K562 (cell line): ENCODE measurements at regions not wholly inside any gene's neighbourhood (a gene's known extent, or its start where the extent isn't known, plus 50 kb on each side); places are given as distances from the start of the nearest gene placed in this dataset.
A peak's percentile ranks its signal among the peaks of the same experiment; 100 is the strongest.

Experiments used
- ATAC-seq: fragments of 200-7000 bp; cut with Tn5 transposase; 3 replicates; pipeline ENCODE4 v1.9.1; 2020; ENCODE audit warnings: moderate library complexity
- BruUV-seq: library from RNA; stranded (reverse); fragments of 400-500 nt; replicated peaks from 2 replicates; lab custom pipeline; 2021; lab: Mats Ljungman, UMichigan
- CTCF ChIA-PET: fragments of 300-600 bp; formaldehyde crosslinking; extraction: SDS; loops from one replicate; lab custom pipeline; 2021; ENCODE audit warnings: low intra/inter-chr PET ratio; lab: Yijun Ruan, JAX
- POLR2A ChIA-PET: fragments of 300-600, 350-650 bp; sonication (Branson Sonifier 250); formaldehyde crosslinking; extraction: SDS; loops from one replicate; lab custom pipeline; 2021; ENCODE audit warnings: antibody characterized with exemption, inconsistent platforms; lab: Yijun Ruan, JAX
- DNase-seq, 4 experiments: peaks; one replicate each; pipeline versions ENCODE4 v3.0.0 to v3.0.0-alpha.2; 2011 to 2018; ENCODE audit warnings: low spot score in 3 of 4, mixed read lengths in 3 of 4; ENCODE audit errors: extremely low read depth in 1 of 4
- FAIRE-seq: peaks from 2 replicates; lab custom pipeline; 2011; peaks lifted over from hg19 to GRCh38; lab: Jason Lieb, UNC
- H2AFZ ChIP-seq: 2 replicates; pipeline ENCODE4 v1.6.0; 2011; ENCODE audit warnings: low read depth, low read length, control low read depth, inconsistent platforms
- H3K27ac ChIP-seq: fragments of 200-600 bp; 3 replicates; pipeline ENCODE4 v1.8.0; 2011; ENCODE audit warnings: low read depth, mild to moderate bottlenecking, control low read depth, inconsistent platforms, low read length, moderate library complexity, mixed read lengths; ENCODE audit errors: extremely low read depth
- H3K27me3 ChIP-seq, 2 experiments: fragments of 300-600 bp in 1 of 2; 2 replicates in 1 of 2; 3 replicates in 1 of 2; pipeline versions ENCODE4 v1.6.0 to v1.8.0; 2011; ENCODE audit warnings: inconsistent platforms in 2 of 2, low read length in 2 of 2, mild to moderate bottlenecking in 1 of 2, mixed read lengths in 1 of 2, moderate library complexity in 1 of 2; ENCODE audit not compliant: control insufficient read depth in 2 of 2, insufficient read depth in 2 of 2
- H3K36me3 ChIP-seq: fragments of 300-600 bp; 3 replicates; pipeline ENCODE4 v1.8.0; 2011; ENCODE audit warnings: mild to moderate bottlenecking, low read length, inconsistent platforms; ENCODE audit not compliant: control insufficient read depth, insufficient read depth
- H3K4me1 ChIP-seq, 2 experiments: fragments of 200-600 bp in 1 of 2; replicated peaks in 1 of 2; 2 replicates in 1 of 2; 3 replicates in 1 of 2; pipeline versions ENCODE4 v1.5.1 to v1.8.0; 2011; ENCODE audit warnings: inconsistent platforms in 2 of 2, low read length in 2 of 2, mild to moderate bottlenecking in 1 of 2, mixed read lengths in 1 of 2, moderate library complexity in 1 of 2; ENCODE audit not compliant: control insufficient read depth in 2 of 2, insufficient read depth in 2 of 2
- H3K4me2 ChIP-seq: 2 replicates; pipeline ENCODE4 v1.6.1; 2011; ENCODE audit warnings: low read length, control low read depth, inconsistent platforms, mixed read lengths; ENCODE audit not compliant: insufficient read depth
- H3K4me3 ChIP-seq: fragments of 200-600 bp; sonication (generic), shearing (Covaris generic); 2 replicates; pipeline ENCODE4 v1.5.1; 2016; ENCODE audit warnings: control low read depth, inconsistent platforms
- H3K79me2 ChIP-seq: fragments of 200-600 bp; 3 replicates; pipeline ENCODE4 v1.8.0; 2011; ENCODE audit warnings: low read length, inconsistent platforms; ENCODE audit not compliant: control insufficient read depth, insufficient read depth
- H3K9ac ChIP-seq, 2 experiments: 2 replicates each; pipeline versions ENCODE4 v1.6.0 to v1.6.1; 2011; ENCODE audit warnings: low read depth in 2 of 2, low read length in 2 of 2, control low read depth in 1 of 2, inconsistent platforms in 1 of 2, mild to moderate bottlenecking in 1 of 2, mixed read lengths in 1 of 2; ENCODE audit not compliant: insufficient read depth in 1 of 2
- H3K9me1 ChIP-seq: one replicate; pipeline ENCODE4 v1.6.0; 2011; ENCODE audit warnings: inconsistent platforms, mild to moderate bottlenecking, low read length, moderate library complexity; ENCODE audit not compliant: control insufficient read depth, insufficient read depth
- H3K9me3 ChIP-seq: replicated peaks from 2 replicates; pipeline ENCODE4 v1.5.1; 2011; ENCODE audit warnings: low read depth, low read length, inconsistent platforms; ENCODE audit not compliant: control insufficient read depth, insufficient read depth
- H4K20me1 ChIP-seq: replicated peaks from 2 replicates; pipeline ENCODE4 v1.6.1; 2011; ENCODE audit warnings: low read length, inconsistent platforms, mixed read lengths; ENCODE audit not compliant: control insufficient read depth, insufficient read depth
- ATF2 ChIP-seq: sonication (generic); formaldehyde crosslinking; IDR thresholded peaks from 2 replicates; pipeline ENCODE4 v1.8.1; 2022; ENCODE audit warnings: missing genetic modification reagents
- ATF4 ChIP-seq: fragments of 450-650 bp; formaldehyde crosslinking; IDR thresholded peaks from 2 replicates; pipeline ENCODE4 v1.4.0; 2022; ENCODE audit warnings: mild to moderate bottlenecking, moderate library complexity
- CTBP1 ChIP-seq: fragments of 450-650 bp; IDR thresholded peaks from 2 replicates; pipeline ENCODE4 v1.6.1; 2016; ENCODE audit warnings: borderline replicate concordance
- MEIS2 ChIP-seq: fragments of 450-650 bp; IDR thresholded peaks from 2 replicates; pipeline ENCODE4 v1.6.1; 2014; ENCODE audit warnings: mild to moderate bottlenecking; ENCODE audit not compliant: partially characterized antibody
- POLR2H ChIP-seq: IDR thresholded peaks from 2 replicates; pipeline ENCODE4 v1.6.1; 2016; ENCODE audit warnings: missing genetic modification characterization, low read depth, mild to moderate bottlenecking, control low read depth, missing compliant biosample characterization, moderate library complexity
- RBBP5 ChIP-seq: fragments of 200-600 bp; sonication (generic); IDR thresholded peaks from 2 replicates; pipeline ENCODE4 v1.6.1; 2012; ENCODE audit warnings: borderline replicate concordance, mild to moderate bottlenecking, low read length, control low read depth, inconsistent platforms; ENCODE audit not compliant: insufficient read depth, poor library complexity, severe bottlenecking
- TAL1 ChIP-seq: fragments of 450-650 bp; IDR thresholded peaks from 2 replicates; pipeline ENCODE4 v1.6.1; 2016; ENCODE audit warnings: mild to moderate bottlenecking
- TRIM24 ChIP-seq, 2 experiments: fragments of 450-650 bp; IDR thresholded peaks; 2 replicates each; pipeline ENCODE4 v1.6.1; 2016
- U2AF2 ChIP-seq: fragments of 200-400 bp; formaldehyde crosslinking; optimal IDR thresholded peaks from 2 replicates; pipeline ENCODE3; 2017; ENCODE audit warnings: low read depth, mild to moderate bottlenecking, low read length
- ZSCAN32 ChIP-seq: fragments of 450-650 bp; formaldehyde crosslinking; IDR thresholded peaks from 2 replicates; pipeline ENCODE4 v1.4.0; 2020; ENCODE audit warnings: mild to moderate bottlenecking, moderate library complexity
- WGBS: fragments of 100-300 bp; shearing (Covaris generic); methylation state at CpG from one replicate; pipeline ENCODE4 v1.1.6; 2016; ENCODE audit warnings: low coverage, mixed read lengths; ENCODE audit not compliant: insufficient coverage; ENCODE audit errors: missing lambda C conversion rate; 5-methylcytosine and 5-hydroxymethylcytosine counted together
- in situ Hi-C: fragments of 300-500 bp; cut with MboI; formaldehyde crosslinking; loops from 4 replicates; pipeline ENCODE4 v1.15.0; 2018; ENCODE audit warnings: inconsistent platforms, mixed read lengths
- intact Hi-C: fragments of 100-400 bp; cut with micrococcal nuclease; formaldehyde crosslinking; loops from 2 replicates; pipeline ENCODE4 v1.14.2; 2022
- TF ChIP-seq, protein P1 (sequence below): fragments of 250-450 bp; sonication (Bioruptor Pico); IDR thresholded peaks from 2 replicates; pipeline ENCODE4 v1.5.0; 2022; ENCODE audit warnings: mild to moderate bottlenecking
- TF ChIP-seq, protein P2 (sequence below): sonication (generic); formaldehyde crosslinking; IDR thresholded peaks from 2 replicates; pipeline ENCODE4 v1.9.0; 2022; ENCODE audit warnings: mild to moderate bottlenecking, missing genetic modification reagents

- TF ChIP-seq RBBP5 (no peak), ATF2 (CRISPR knock-in tag) (no peak), CTBP1 (no peak)
- TF ChIP-seq, all 486 proteins: peak for 0
Measured at GRCh38 chr7:88589927-88590326, 169.6 kb upstream of the ZNF804B start (continued).

DNA sequence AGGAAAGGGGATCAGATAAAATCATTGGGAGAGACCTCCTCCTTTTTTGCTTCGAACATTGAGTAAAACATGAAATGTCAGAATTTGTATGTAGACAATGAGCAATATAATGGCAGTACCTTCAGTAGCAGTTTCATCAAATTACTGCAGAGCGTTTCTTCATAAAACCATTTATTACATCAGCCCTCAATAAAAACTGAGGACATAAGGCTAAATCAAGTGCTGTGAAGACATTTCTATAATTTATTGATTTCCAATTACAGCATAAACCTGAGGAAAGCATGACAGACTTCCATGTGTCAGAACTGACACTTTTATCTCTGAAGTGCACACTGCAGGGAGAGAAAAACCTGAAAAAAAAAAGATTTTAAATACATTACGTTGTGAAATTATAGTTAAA lies 172.6 kb upstream of the ZNF804B start:
- H3K9me3 ChIP-seq = no peaks in the 10 kb centered on the region
- H3K79me2 ChIP-seq = no peaks in the 10 kb centered on the region
- H3K9ac ChIP-seq = no peak overlapping the region
- H2AFZ ChIP-seq = no peak overlapping the region
- 14% methylated on average over 3 of the region's 3 CpGs for WGBS
- DNase-seq (no peak), FAIRE-seq (no peak), ATAC-seq (no peak)
- no peaks in the 10 kb centered on the region for H3K27me3 ChIP-seq
- intact Hi-C loops = no loop called here
- H3K4me1 ChIP-seq = no peaks in the 10 kb centered on the region; a peak in 1 of 5 replicates
- CTCF ChIA-PET = no interaction called here
- H3K36me3 ChIP-seq = no peaks in the 10 kb centered on the region
- H3K9me1 ChIP-seq = no peaks in the 10 kb centered on the region
- in situ Hi-C loops = no loop called here
- no peaks in the 10 kb centered on the region for H4K20me1 ChIP-seq
- POLR2A ChIA-PET = no interaction called here
- no TSS peak for BruUV-seq
- H3K4me3 ChIP-seq = no peak overlapping the region
- H3K4me2 ChIP-seq = no peak overlapping the region
- H3K27ac ChIP-seq = no peak overlapping the region
- TF ChIP-seq TAL1 = no peak
- TF ChIP-seq, protein P1, sequence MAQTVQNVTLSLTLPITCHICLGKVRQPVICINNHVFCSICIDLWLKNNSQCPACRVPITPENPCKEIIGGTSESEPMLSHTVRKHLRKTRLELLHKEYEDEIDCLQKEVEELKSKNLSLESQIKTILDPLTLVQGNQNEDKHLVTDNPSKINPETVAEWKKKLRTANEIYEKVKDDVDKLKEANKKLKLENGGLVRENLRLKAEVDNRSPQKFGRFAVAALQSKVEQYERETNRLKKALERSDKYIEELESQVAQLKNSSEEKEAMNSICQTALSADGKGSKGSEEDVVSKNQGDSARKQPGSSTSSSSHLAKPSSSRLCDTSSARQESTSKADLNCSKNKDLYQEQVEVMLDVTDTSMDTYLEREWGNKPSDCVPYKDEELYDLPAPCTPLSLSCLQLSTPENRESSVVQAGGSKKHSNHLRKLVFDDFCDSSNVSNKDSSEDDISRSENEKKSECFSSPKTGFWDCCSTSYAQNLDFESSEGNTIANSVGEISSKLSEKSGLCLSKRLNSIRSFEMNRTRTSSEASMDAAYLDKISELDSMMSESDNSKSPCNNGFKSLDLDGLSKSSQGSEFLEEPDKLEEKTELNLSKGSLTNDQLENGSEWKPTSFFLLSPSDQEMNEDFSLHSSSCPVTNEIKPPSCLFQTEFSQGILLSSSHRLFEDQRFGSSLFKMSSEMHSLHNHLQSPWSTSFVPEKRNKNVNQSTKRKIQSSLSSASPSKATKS (CRISPR knock-in tag) = no peak
- TF ChIP-seq ATF2 (CRISPR knock-in tag) = no peak
- peak; percentile 65 for TF ChIP-seq MEIS2
- TF ChIP-seq, protein P2, sequence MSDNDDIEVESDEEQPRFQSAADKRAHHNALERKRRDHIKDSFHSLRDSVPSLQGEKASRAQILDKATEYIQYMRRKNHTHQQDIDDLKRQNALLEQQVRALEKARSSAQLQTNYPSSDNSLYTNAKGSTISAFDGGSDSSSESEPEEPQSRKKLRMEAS (CRISPR knock-in tag) = no peak
- TF ChIP-seq ZSCAN32 = peak; percentile 69; the same call in 1 of the 2 replicates
- peak; percentile 48; the same call in 1 of the 2 replicates for TF ChIP-seq POLR2H (tag)
- peak in 1 of 2 experiments; percentile 29; a peak in 1 of 4 replicates for TF ChIP-seq TRIM24 (IDR thresholded peaks at IDR 0.05)
- no peak for TF ChIP-seq U2AF2
- 0 out of 2 replicates have a peak, but pooled peaks have one; percentile 59 for TF ChIP-seq ATF4 (CRISPR knock-in tag)
